ENCODE measurements at regions not wholly inside any gene's neighbourhood (a gene's known extent, or its start where the extent isn't known, plus 50 kb on each side); places are given as distances from the start of the nearest gene placed in this dataset.
A peak's percentile ranks its signal among the peaks of the same experiment; 100 is the strongest.
"Not testable (repeated sequence)": the region's sequence is repeated elsewhere in the genome, so short reads cannot be mapped to it uniquely, and the experiment has no call there.

DNA sequence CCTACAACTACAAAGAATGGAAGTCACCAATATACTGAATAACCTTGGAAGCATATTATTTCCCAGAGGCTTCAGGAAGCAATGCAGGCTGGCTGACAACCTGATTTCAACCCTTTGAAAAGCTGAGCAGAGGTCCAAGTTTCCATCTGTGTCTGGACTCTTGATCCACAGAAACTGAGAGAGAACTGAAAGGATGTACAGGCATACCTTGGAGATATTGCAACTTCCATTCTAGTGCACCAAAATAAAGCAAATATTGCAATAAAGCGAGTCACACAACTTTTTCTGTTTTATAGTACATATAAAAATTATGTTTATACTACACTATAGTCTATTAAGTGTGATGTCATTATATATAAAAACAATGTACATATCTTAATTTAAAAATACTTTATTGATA lies 85.3 kb downstream of the TYW3 start:
- no peak for DNase-seq

GRCh38 chr1:74818661-74819456 lies 85.9 kb downstream of the TYW3 start:
- no peak for DNase-seq

GRCh38 chr1:74822851-74823401 lies 90.0 kb downstream of the TYW3 start:
- DNase-seq: no peak

DNA sequence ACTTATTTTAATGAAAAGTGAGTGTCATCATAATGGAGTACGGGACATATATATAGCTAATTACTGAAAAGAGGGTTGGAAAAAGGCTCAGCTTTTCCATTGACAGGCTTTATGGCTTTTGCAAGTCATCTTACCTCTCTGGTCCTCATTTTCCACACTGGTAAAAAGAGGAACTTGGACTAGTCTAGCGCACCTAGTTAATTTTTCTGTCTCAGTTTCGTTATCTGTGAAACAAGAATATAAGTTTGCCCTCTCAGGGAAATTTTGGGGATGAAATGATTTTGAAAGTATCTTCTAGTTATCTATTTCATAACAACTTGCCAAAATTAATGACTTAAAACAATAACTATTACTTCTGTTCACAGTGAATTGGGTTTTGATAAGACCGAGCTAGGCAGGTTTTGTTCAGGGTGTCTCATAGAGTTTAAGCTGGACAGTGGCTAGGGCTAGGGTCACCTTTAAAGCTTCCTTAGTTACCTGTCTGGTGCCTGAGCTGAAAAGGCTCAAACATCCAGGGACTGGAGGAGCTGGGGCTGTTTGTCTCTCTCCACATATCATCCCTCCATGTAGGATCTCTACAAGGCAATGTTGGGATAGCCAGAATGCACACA lies 91.7 kb downstream of the TYW3 start:
- no peak for DNase-seq

DNA sequence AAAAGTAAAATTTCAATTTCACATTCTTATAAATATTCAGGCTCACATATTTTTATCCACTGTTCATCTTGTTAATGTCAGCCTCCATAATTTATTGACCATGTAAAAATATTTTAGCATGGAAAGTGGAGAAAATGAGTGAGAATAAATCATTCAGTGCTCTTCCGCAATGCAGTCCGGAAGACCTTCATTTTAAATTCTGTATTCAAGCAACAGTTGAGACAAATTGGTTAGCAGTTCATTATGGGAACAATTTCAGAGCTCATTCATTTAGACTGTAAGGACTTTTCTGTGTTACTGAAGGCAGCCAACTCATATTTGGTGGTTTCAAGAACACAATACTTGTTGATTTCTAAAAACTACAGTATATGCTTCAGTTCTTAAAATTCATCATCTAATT lies 97.8 kb downstream of the TYW3 start:
- no peak for DNase-seq

DNA sequence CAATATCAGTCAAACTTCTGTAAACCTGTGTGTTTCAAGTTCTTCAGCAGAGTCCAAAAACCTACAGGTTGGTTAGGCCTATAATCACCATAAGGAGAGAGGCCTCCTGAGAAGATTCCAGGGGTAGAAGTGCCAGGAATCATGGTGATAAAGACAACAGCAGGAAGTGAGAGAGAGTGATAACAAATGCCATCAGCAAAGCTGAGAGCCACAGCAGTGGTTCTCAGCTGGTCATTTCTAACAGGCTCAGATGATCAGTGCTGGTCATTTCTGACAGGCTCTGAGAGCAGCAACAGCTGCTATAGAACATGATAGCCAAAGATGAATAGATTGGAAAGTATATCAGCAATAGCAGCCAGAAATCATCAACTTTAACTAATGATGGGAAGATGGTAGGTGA lies 101.3 kb downstream of the TYW3 start:
- no peak for DNase-seq

- DNase-seq: peak in 1 of 2 experiments; percentile 0
Measured at GRCh38 chr1:74835051-74835450, 102.1 kb downstream of the TYW3 start.

DNA sequence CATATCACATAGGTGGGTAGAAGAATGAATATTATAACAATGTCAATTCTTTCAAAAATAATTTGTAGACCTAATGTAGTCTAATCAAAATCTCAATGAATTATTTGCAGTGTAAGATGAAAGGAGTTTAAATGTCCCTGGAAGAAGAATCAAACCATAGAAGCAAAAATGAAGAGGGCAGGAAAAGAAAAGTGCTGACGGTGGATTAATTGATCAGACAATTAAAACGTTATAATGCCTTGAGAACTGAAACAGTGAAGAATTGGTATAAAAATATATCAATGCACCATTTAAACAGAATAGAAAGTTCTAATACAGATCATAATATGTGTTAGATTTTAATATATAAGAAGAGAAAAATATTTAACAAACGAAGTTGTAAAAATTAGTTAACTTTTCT lies 109.8 kb downstream of the TYW3 start:
- no peak for DNase-seq

DNA sequence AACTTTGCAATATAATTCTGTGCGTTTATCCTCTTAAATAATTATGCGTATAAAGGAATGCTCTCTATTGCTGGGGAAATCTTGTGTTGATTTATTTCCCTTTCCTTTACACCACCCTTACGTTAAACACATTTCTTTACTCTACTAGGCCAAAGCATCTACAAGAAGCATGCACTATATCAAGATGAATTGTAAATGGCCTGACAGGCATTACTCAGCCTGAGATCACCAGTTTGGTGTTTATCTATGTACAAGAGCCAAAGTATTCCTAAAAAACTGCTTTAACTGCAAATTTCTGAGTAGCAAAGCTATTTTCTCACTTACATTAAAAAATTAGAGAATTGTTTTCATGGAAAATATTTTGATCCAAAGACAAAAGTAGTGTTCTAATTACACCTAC lies 114.8 kb downstream of the TYW3 start:
- no peak for DNase-seq

- DNase-seq: no peak
Measured at GRCh38 chr1:74853756-74854155, 120.8 kb downstream of the TYW3 start.

DNA sequence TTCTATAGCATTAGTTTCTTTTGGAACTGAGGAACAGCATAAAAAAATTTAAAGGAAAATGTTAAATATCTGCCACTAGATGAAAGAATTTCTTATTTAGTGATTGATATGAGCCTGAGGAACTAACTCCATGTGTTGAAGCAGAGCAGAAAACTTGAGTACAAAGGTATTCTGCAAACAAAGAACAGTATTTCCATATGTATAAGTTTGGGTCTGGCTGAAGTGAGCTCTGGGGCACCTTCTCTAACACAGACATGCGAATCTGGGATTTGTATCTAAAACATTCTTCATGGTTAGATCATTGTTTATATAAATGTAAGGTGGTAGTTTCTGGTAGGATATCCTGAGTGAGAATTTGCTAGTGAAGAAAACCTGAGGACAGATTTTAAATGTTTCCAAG lies 123.2 kb downstream of the TYW3 start:
- DNase-seq: no peak

GRCh38 chr1:74857676-74858075 lies 124.7 kb downstream of the TYW3 start:
- DNase-seq: no peak

DNA sequence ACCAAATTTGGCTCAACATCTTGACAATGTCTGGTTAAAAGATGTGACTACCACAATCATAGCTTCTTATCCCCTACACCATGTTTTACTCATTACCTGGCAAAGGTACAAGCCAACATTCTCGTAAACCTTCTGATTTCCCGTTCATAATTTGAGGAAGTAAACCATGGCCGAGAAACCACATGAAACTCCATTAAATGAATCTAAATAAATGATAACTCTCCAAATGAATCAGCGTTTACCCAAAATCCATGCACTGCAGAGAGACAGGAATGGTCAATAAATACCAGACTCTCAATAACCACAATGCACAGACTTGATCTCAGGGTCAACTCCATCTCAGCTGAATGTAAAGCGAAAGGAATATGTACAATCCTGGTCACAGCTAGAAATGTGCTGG lies 125.2 kb downstream of the TYW3 start:
- DNase-seq: no peak

- no peak for DNase-seq
Measured at GRCh38 chr1:74861867-74862266, 128.9 kb downstream of the TYW3 start.

- DNase-seq: no peak
Measured at GRCh38 chr1:74869702-74870101, 136.8 kb downstream of the TYW3 start.

- not testable (repeated sequence) for DNase-seq
Measured at GRCh38 chr1:74877366-74877765, 144.4 kb downstream of the TYW3 start.

- DNase-seq: no peak
Measured at GRCh38 chr1:74895411-74895810, 162.5 kb downstream of the TYW3 start.

GRCh38 chr1:74908131-74908530 lies 175.2 kb downstream of the TYW3 start:
- no peak for DNase-seq

DNA sequence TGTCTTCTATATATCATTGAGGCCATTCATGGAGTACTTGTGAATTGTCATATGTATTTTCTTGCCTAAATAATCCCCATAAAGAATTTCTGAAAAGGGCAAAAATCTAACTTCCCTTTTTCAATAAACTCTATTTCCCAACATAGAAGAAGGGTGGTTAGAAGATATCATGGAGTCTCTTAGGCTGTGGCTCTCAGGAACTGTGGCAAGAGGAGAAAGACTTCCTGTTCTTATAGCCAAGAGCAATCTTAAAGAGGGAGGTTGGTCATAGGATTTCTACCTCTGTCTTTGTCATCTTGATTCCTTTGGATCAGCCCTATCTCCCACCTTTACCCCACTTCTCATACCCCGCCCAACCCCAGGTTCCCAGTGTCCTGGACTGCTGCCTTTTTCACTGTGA lies 175.8 kb downstream of the TYW3 start:
- no peak for DNase-seq

DNA sequence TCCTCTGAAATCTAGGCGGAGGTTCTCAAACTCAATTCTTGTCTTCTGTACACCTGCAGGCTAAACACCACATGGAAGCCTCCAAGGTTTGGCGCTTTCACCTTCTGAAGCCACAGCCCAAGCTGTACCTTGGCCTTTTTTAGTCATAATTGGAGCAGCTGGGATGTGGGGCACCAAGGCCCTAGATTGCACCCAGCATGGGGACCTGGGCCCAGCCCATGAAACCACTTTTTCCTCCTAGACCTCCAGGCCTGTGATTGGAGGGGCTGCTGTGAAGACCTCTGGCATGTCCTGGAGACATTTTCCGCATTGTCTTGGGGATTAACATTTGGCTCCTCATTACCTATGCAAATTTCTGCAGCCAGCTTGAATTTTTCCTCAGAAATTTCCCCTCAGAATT lies 181.0 kb downstream of the TYW3 start:
- DNase-seq: no peak

- no peak for DNase-seq
Measured at GRCh38 chr1:74933500-74933899, 200.5 kb downstream of the TYW3 start.

- DNase-seq: no peak
Measured at GRCh38 chr1:74935446-74935845, 198.7 kb upstream of the LHX8 start.

GRCh38 chr1:74937176-74937575 lies 197.0 kb upstream of the LHX8 start:
- DNase-seq: peak; percentile 54 to 71

DNA sequence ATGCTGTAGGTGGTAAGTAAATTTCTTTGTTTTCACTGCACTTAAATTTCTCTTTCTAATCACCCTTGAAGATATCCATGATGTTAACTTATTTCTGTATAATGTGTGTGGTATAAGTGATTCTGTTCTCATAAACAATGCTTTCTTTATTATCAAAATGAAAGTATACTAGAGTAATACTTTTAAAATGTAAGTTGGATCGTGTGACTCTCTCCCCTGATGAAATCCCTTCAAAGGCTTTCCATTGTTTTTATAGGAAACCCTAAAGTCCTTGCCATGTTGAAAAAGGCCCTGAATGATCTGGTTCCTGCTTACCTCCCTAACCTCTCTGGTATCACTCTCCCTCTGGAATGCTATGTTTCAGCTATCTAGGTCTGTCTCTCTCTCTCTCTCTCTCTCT lies 191.1 kb upstream of the LHX8 start:
- DNase-seq: no peak

GRCh38 chr1:74946388-74946787 lies 187.8 kb upstream of the LHX8 start:
- no peak for DNase-seq

Data from SHP77 (cell line).